ENCODE measurements at regions not wholly inside any gene's neighbourhood (a gene's known extent, or its start where the extent isn't known, plus 50 kb on each side); places are given as distances from the start of the nearest gene placed in this dataset.

GRCh38 chr1:168391851-168392681 is 111.4 kb downstream of the TBX19 start:
- TF ChIP-seq GATA2 (IDR thresholded peaks at IDR 0.05; ENCODE audit: low read depth, low read length), result no peak
- no peak for TF ChIP-seq GATA3 (IDR thresholded peaks at IDR 0.05; ENCODE audit: low read depth, low read length)

Data from SH-SY5Y (cell line).